Retinal pigment epithelial cell (primary cell): ENCODE measurements at regions not wholly inside any gene's neighbourhood (a gene's known extent, or its start where the extent isn't known, plus 50 kb on each side); places are given as distances from the start of the nearest gene placed in this dataset.

Experiments
- DNase-seq: peaks from one replicate; pipeline ENCODE4 v3.0.0-alpha.2; 2010; ENCODE audit warnings: low read depth
- H3K4me3 ChIP-seq: 2 replicates; pipeline ENCODE4 v1.5.1; 2011; ENCODE audit warnings: mild to moderate bottlenecking, low read length, control low read depth, moderate library complexity
- TF ChIP-seq, protein P1 (sequence below): conservative IDR thresholded peaks from 2 replicates; pipeline ENCODE4 v1.5.1; 2011; ENCODE audit warnings: low read depth, low read length, control low read depth, inconsistent platforms

DNA sequence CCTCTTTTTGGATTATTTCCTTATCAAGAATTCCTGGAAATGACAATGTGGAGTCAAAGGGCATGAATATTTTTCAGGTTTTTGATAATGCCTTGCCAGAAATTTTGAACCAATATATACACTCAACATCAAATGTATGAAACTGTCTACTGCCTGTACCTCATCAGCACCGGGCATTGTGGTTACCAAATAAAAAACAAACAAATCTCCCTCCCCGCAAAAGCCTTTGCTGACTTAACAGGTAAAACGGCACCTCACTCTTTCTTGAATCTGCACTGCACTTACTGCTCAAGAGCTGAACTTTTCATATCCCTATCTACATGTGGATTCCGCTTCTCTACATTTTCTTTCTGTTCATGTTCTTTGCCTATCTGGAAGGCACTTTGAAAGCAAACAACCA lies 134.5 kb upstream of the PRICKLE2 start:
- no peak overlapping the region for H3K4me3 ChIP-seq
- TF ChIP-seq, protein P1, sequence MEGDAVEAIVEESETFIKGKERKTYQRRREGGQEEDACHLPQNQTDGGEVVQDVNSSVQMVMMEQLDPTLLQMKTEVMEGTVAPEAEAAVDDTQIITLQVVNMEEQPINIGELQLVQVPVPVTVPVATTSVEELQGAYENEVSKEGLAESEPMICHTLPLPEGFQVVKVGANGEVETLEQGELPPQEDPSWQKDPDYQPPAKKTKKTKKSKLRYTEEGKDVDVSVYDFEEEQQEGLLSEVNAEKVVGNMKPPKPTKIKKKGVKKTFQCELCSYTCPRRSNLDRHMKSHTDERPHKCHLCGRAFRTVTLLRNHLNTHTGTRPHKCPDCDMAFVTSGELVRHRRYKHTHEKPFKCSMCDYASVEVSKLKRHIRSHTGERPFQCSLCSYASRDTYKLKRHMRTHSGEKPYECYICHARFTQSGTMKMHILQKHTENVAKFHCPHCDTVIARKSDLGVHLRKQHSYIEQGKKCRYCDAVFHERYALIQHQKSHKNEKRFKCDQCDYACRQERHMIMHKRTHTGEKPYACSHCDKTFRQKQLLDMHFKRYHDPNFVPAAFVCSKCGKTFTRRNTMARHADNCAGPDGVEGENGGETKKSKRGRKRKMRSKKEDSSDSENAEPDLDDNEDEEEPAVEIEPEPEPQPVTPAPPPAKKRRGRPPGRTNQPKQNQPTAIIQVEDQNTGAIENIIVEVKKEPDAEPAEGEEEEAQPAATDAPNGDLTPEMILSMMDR: no peak
- DNase-seq: no peak

DNA sequence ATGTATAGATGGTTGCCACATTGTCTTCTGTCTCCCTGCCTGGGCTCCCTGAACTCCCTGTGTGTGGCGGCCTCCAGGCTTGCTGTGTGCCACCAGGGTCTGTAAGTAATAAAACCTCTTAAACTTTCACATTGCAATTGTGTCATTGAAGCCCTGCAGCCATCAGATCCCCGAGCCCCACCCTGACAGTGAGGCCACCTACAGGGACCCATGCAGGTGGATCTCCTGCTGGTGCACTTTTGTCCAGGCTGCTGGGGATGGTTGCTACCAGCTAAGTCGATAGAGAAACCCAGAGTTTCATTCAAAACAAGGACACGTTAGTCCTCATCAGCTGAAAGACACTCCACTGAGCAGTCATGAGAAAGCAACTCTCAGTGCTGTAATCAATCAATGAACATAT lies 133.6 kb upstream of the PRICKLE2 start:
- no peak for DNase-seq
- no peak overlapping the region for H3K4me3 ChIP-seq
- TF ChIP-seq, protein P1: no peak

DNA sequence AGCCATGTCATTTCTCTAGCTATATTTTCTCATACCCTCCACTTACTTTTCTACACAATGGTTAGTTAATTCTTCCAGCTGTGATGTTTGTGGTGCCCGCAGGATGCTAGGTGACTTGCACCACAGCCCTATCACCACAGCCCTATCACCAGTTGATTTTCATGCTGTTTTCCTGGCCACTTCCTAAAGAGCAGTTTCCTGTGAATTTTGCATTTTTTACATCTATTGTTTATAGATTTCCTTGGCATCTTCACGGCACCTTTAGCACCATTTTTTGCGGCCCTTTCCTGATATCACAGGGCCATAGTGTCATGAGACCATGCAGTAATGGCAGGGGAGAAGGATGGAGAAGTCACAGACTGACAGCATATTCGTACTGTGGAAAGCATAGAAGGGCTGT lies 132.9 kb upstream of the PRICKLE2 start:
- no peak overlapping the region for H3K4me3 ChIP-seq
- TF ChIP-seq, protein P1: no peak
- DNase-seq: no peak

DNA sequence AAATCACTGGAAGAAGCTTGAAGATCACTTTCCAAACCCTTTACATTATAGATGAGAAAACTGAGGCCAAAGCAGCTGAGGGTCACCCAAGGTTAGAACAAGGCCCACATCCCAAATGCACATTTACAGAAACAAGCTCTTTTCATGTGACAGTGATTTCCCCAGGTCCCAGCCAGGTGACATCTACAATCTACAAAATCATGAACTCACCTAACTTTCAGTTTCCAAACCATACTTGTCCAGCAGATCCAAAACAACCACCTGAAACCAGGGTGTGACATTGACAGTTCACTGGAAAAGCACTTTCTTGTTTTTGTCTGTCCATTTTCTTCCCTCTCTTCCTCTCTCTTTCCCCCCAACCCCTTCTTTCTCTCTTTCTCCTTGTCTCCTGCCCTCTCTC lies 132.2 kb upstream of the PRICKLE2 start:
- TF ChIP-seq, protein P1: no peak
- no peak overlapping the region for H3K4me3 ChIP-seq
- no peak for DNase-seq

DNA sequence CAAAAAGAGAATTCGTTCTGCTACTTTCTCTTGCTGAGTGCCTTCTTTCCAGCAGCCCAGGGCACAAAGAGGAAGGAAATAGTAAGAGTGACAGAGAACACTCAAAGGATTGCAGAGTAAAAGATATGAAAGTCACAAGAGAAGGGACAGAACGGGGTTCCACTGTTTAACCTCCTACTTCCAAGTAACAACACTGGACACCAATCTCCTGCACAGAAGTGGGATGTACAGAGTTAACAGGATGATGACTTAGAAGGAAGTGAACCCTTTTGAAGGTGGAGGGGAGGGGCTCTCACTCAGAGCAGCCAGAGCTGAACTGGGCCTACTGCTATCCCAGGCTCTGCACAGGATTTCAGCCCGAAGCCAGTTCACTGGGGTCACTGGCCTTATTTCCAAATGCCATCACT lies 130.1 kb upstream of the PRICKLE2 start:
- no peak for DNase-seq
- no peak overlapping the region for H3K4me3 ChIP-seq
- TF ChIP-seq, protein P1: no peak

DNA sequence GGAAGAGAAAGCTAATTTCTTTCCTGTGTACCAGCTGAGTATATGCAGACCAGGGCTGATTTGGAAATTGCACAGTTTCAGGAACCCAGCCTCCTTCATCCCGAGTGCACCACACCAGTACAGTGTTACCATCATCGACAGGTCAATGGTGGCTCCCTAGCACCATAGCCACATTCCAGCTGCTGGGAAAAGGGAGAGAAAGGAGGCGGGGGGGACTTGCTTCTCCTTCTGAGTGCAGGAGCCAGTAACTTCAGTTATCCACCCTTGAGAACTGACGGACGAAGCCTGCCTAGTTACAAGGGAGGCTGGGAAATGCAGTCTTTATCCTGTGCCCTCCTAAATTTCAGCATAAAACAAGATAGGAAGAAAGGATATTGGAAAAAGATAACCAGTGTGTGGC lies 129.7 kb upstream of the PRICKLE2 start:
- TF ChIP-seq, protein P1: no peak
- no peak for DNase-seq
- no peak overlapping the region for H3K4me3 ChIP-seq

DNA sequence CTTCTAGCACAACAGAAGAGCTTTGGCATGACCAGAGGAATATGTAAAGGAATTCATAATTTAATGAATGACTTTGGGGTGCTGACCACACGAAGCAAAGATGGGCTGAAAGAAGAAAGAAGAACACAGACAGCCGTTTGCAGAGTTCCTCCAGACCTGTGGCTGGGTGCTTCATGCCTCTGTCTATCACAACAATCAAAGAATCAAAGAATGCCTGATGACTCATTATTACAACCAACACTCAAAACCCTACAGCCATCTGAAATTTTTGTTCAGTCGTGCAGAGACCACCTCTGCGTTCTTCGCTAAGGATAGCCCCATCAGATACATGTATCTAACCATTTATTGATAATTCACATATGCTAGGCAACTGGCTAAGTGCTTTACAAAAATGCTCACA lies 129.0 kb upstream of the PRICKLE2 start:
- TF ChIP-seq, protein P1: no peak
- H3K4me3 ChIP-seq: no peak overlapping the region
- no peak for DNase-seq
